ENCODE measurements at regions not wholly inside any gene's neighbourhood (a gene's known extent, or its start where the extent isn't known, plus 50 kb on each side); places are given as distances from the start of the nearest gene placed in this dataset.
"Not testable (repeated sequence)": the region's sequence is repeated elsewhere in the genome, so short reads cannot be mapped to it uniquely, and the experiment has no call there.

DNA sequence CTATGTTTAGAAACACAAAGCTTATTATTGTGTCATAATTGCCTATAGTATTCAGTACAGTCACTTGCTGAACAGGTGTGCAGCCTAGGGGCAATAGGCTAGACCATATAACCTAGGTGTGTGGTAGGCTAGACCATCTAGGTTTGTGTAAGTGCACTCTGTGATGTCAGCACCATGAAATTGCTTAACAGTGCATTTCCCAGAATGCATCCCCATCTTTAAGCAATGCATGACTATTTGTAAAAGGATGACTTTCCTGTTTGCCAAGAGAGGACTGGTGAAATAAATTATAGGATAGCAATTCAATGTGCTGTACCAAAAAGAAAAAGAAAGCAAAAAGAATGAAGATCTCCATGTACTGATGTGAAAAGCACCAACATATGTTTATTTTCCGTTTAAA lies 288.7 kb upstream of the AUTS2 start:
- peak; percentile 37 for DNase-seq

GRCh38 chr7:69311489-69311888 lies 286.8 kb upstream of the AUTS2 start:
- DNase-seq: no peak

DNA sequence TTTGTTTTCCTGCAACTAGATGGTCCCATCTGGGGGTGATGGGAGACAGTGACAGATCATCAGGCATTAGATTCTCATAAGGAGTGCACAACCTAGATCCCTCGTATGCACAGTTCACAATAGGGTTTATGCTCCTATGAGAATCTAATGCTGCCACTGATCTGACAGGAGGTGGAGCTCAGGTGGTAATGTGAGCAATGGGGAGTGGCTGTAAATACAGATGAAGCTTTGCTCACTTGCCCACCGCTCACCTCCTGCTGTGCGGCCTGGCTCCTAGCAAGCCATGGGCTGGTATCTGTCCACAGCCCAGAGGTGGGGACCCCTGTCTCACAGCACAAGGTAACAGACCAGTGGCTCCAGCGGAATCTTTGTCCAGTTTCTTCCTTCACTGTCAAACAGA lies 284.4 kb upstream of the AUTS2 start:
- DNase-seq: not testable (repeated sequence)

DNA sequence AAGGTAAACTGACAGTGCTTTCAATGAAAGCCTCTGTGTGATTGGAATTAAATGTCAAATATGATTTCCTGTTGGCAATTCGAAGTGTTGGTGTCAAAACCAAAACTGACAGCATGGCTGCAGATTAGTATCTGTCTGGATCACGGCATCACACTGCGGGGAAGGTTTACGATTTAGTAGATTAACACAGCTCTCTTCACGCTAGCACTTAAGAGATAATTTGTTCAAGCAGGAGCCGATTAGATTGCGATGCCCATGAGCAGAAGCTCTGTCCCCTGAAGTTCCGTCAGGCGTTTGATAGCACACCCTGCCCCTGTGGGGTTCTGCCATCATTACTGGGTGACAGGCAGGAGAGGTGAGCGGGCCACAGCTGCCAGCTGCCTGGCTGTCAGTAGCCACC lies 279.5 kb upstream of the AUTS2 start:
- no peak for DNase-seq

DNA sequence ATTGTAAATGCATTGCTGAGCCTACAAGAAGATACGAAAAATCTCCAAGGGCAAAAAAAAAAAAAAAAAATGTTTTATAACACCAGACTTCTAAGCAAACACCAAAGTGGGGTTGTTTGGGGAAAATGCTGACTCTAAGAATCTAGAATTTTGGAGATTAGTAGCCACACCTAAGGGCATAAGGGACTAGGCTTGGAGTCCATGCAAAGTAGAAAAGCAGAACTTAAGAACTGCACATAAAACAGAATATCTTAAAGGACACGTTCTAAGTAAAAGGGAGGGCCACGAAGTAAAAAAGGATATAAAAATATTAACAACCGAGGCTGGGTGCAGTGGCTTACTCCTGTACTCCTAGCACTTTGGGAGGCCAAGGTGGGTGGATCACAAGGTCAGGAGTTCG lies 269.8 kb upstream of the AUTS2 start:
- no peak for DNase-seq

- DNase-seq: peak; percentile 80
Observed at GRCh38 chr7:69334701-69335100, 263.6 kb upstream of the AUTS2 start.

GRCh38 chr7:69335331-69335730 lies 262.9 kb upstream of the AUTS2 start:
- peak; percentile 55 for DNase-seq

- no peak for DNase-seq
Observed at GRCh38 chr7:69336976-69337375, 261.3 kb upstream of the AUTS2 start.

DNA sequence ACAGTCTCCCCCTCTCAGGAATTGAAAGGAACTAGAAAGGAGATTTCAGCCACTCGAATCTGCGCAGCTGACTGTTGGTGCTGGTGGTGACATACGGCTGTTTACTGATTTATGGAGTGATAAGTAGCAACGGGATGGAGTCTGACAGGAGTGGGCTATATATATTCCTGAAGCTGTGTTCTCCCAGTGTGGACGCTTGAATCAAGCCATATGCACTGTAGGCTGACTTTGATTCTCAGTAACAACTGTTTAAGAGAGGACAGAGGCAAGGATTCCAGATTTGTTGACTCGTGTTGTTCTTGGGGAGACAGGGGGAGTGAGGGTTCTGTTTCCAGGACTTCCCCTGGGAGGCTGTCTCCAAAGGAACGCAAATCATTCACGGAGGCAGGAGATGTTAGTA lies 260.1 kb upstream of the AUTS2 start:
- DNase-seq: peak; percentile 71

- DNase-seq: no peak
Observed at GRCh38 chr7:69341288-69341687, 257.0 kb upstream of the AUTS2 start.

DNA sequence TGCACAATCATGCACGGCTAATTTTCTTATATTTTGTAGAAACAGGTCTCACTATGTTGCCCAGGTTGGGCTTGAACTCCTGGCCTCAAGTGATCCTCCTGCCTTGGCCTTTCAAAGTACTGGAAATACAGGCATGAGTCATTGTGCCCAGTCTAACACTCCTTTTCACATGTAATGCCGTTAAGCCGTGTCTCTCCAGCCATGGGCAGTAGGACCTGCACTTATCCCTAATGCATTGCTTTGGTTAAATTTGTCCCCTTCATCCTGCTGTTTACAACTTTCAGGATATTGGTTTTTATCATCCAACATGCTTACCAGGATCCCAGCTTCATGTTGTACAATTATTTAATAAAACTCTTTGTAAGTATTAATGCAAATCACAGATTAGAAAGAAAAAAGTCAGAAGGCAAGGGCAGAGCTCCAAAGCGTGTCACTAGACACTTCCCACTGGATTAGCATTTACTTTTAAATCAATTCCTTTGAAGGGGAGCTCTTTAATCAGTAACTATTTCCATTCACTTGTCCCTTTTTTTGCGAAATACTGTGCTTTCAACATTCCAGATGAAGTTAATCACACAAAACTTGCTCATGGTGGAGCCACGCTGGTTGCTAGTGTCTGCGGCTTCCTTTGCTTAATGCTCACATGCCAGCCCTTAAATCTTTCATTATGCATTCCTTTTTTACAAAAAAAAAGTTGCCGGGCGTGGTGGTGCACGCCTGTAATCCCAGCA lies 256.0 kb upstream of the AUTS2 start:
- peak; percentile 95 for DNase-seq

GRCh38 chr7:69349291-69349690 lies 249.0 kb upstream of the AUTS2 start:
- no peak for DNase-seq

GRCh38 chr7:69358163-69358821 lies 240.0 kb upstream of the AUTS2 start:
- DNase-seq: no peak

DNA sequence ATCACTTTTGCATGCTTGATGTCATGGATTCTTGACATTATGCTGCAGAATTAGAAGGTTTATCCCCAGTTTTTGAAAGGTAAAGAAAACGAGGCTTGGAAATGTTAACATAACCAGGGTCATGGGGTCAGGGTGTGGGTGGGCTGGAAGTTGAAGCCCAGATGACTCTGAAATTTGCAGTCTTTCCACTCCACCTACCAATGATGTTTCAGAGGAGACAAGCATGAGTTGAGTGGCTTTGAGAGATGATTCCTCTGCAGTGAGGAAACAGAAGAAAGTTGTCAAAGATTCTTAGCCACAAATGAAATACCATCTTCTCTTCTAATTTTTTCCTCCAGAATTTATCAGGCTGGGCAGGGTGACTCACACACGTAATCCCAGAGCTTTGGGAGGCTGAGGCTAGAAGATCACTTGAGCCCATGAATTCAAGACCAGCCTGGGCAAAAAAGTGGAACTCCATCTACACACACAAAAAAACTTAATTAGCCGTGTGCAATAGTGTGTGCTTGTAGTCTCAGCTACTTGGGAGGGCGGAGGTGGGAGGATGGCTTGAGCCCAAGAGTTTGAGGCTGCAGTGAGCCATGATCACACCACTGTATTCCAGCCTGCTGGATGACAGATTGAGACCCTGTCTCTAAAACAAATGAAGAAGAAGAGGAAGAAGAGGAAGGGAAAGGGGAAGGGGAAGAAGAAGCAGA lies 239.1 kb upstream of the AUTS2 start:
- peak; percentile 88 for DNase-seq

- DNase-seq: no peak
Observed at GRCh38 chr7:69360913-69361312, 237.4 kb upstream of the AUTS2 start.

GRCh38 chr7:69363136-69363535 lies 235.1 kb upstream of the AUTS2 start:
- peak; percentile 56 for DNase-seq

- DNase-seq: peak; percentile 30
Observed at GRCh38 chr7:69364813-69365643, 233.2 kb upstream of the AUTS2 start.

- DNase-seq: peak; percentile 89
Observed at GRCh38 chr7:69365651-69366192, 232.6 kb upstream of the AUTS2 start.

DNA sequence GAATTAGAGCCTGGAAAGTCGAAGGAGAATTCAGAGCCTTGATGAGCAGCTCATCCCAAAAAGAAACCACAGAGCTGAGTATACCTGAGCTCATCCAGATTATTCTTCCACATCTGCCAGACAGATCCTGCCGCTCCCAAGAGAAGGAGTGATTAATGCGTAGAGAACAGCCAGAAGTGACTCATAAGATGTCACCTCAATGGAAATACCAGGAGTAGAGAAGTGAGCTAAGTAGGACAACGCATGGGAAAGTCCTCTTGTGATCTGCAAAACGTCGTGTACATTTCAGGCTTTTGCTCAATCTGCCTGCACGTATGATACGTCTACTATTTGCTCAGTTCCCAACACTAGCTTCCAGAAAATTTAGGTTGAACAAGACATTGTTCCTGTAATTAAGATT lies 230.5 kb upstream of the AUTS2 start:
- DNase-seq: peak; percentile 91

DNA sequence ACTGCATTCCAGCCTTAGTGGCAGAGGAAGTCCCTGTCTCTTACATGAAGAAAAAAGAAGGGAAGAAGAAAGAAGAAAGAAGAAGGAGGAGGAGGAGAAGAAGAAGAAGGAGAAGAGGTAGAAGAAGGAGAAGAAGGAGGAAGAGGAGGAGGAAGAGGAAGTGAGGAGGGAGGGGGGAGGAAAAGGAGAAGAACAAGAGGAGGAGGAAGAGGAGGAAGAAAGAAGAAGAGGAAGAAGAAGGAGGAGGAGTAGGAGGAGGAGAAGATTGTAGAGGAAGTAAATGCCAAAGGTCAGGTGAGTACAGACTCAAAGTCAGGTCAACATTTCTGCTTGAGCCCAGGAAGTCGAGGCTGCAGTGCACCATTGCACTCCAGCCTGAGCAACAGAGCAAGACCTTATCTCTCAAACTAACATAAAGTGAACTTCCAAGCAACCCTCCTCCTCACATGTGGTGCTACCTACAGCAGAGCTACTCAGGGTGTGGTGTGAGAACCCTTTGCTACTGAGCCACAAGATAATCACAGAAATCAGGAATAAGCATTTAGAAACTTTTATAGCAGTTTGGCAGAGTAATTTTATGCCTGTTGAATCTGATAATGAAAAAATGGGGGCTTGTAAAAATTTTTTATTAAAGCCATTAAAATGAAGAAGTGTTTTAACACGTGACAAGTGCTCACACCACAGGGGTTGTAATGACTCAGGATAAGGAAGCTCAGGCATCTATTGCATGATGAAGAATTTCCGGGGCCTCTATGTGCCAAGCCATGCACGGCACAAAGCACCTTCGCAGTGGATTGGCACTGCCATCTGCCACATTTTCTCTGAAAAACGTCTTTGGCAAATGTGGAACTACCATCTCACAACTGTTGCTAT lies 224.9 kb upstream of the AUTS2 start:
- peak; percentile 90 for DNase-seq

DNA sequence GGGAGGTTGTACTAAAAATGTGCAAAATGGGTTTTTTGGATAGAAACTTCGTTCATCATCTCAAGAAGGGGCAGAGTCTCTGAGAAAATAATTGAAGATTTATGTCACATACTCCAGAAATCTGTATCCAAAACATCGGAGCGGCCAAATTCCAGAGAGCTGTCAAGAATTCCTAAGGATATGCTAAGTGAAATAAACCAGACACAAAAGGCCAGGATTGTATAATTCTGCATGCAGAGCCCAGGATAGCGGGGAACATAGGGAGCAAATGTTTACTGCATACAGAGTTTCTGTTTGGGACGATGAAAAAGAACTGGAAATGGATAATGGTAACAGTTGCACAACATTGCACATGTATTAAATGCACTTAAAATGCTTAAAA lies 224.2 kb upstream of the AUTS2 start:
- DNase-seq: peak; percentile 94

GRCh38 chr7:69377191-69377590 lies 221.1 kb upstream of the AUTS2 start:
- no peak for DNase-seq

Data from fibroblast of skin of right quadriceps (primary cell).